Chondrocyte (in vitro differentiated cells): ENCODE measurements at regions not wholly inside any gene's neighbourhood (a gene's known extent, or its start where the extent isn't known, plus 50 kb on each side); places are given as distances from the start of the nearest gene placed in this dataset.
"Not testable (repeated sequence)": the region's sequence is repeated elsewhere in the genome, so short reads cannot be mapped to it uniquely, and the experiment has no call there.

Source experiments
- DNase-seq: peaks from one replicate; pipeline ENCODE4 v3.0.0; 2021; ENCODE audit warnings: mixed read lengths, low spot score
- H3K27ac Mint-ChIP-seq: one replicate; pipeline ENCODE4 v1.8.0; 2021; ENCODE audit warnings: mild to moderate bottlenecking, moderate library complexity, mixed read lengths; ENCODE audit not compliant: unreplicated experiment
- H3K27me3 Mint-ChIP-seq: 2 replicates; pipeline ENCODE4 v1.8.0; 2021; ENCODE audit warnings: low read depth, mixed read lengths
- H3K36me3 Mint-ChIP-seq: 2 replicates; pipeline ENCODE4 v1.8.0; 2021; ENCODE audit warnings: low read depth, mixed read lengths
- H3K4me1 Mint-ChIP-seq: 2 replicates; pipeline ENCODE4 v1.8.0; 2021; ENCODE audit warnings: low read depth, mild to moderate bottlenecking, mixed read lengths
- H3K4me3 Mint-ChIP-seq: one replicate; pipeline ENCODE4 v1.8.0; 2021; ENCODE audit warnings: mild to moderate bottlenecking, moderate library complexity, mixed read lengths; ENCODE audit not compliant: unreplicated experiment
- H3K9me3 Mint-ChIP-seq: 2 replicates; pipeline ENCODE4 v1.8.0; 2021; ENCODE audit warnings: low read depth, mixed read lengths
- TF ChIP-seq, protein P1 (sequence below): fragments of 200-600 bp; sonication (generic); IDR thresholded peaks from 2 replicates; pipeline ENCODE4 v1.5.0; 2021; ENCODE audit warnings: antibody characterized with exemption, mild to moderate bottlenecking, moderate library complexity

DNA sequence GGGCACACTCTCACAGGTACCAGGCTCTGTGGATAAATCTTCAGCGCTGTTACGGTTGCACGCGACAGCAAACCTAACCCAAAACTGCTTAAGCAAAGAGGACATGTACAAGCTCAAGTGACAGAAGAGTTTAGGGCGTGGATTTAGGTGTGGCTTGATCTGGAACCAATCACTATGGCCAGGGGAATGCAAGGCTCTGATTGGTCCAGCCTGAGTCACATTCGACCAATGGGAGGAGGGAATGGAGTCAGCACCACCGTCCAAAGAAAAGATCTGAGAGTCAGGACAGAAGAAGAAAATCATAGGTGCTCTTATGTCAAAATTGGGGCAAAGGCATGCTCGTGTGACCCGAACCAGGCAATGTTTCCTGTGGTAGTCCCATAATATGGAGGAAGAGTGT, 139.0 kb downstream of the TRIM43 start:
- Mint-ChIP-seq H3K27me3 (peaks cover 35% of the 10 kb centered on the region), H3K36me3 (no peaks in the 10 kb centered on the region), H3K9me3 (no peaks in the 10 kb centered on the region), H3K4me3 (no peak overlapping the region), H3K27ac (no peak overlapping the region), H3K4me1 (no peaks in the 10 kb centered on the region)
- DNase-seq, result no peak
- TF ChIP-seq, protein P1, sequence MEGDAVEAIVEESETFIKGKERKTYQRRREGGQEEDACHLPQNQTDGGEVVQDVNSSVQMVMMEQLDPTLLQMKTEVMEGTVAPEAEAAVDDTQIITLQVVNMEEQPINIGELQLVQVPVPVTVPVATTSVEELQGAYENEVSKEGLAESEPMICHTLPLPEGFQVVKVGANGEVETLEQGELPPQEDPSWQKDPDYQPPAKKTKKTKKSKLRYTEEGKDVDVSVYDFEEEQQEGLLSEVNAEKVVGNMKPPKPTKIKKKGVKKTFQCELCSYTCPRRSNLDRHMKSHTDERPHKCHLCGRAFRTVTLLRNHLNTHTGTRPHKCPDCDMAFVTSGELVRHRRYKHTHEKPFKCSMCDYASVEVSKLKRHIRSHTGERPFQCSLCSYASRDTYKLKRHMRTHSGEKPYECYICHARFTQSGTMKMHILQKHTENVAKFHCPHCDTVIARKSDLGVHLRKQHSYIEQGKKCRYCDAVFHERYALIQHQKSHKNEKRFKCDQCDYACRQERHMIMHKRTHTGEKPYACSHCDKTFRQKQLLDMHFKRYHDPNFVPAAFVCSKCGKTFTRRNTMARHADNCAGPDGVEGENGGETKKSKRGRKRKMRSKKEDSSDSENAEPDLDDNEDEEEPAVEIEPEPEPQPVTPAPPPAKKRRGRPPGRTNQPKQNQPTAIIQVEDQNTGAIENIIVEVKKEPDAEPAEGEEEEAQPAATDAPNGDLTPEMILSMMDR, result no peak

DNA sequence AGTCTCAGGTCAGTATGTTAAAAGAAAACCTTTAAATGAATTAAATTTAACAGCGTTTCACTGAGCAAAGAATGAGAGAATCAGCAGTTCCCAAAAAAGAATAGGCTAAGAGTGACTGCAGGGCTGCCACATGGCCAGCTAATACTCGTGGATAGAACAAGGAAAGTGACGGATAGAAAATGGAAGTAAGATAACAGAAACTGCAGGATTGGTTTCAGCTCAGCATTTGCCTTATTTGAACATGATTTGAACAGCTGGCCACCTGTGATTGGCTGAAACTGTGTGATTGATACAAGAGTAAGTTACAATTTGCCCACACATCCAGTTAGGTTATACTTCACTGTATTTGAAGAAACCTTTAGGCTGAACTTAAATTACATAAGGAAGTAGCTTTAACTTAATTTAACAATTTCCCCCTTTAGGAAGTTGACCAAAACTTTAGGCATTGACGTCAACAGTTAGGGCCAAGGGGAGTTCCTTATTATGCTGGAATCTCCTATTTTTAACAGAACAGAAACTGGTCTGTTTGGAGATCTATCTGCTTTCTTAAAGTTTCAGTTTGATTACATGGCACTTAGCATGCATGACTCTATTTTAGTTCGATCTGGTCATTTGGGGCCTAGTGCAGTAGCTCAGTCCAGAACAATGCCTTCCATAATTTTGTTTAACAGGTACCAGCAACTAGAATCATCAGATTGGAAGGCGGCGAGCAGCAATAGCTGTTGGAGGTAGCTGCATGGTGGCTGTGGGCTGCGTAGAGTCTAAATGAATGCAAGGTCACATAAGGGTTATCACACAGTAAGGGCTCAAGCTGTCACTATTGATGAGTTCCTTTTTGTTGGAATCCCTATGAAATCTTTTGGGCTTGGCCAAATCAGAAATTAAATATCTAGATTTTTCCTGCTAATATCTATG, 143.4 kb downstream of the TRIM43 start:
- no peaks in the 10 kb centered on the region for H3K4me1 Mint-ChIP-seq
- H3K27ac Mint-ChIP-seq, result no peak overlapping the region
- DNase-seq, result no peak
- H3K9me3 Mint-ChIP-seq, result peaks cover under 1% of the 10 kb centered on the region
- H3K27me3 Mint-ChIP-seq, result peaks cover 50% of the 10 kb centered on the region
- no peaks in the 10 kb centered on the region for H3K36me3 Mint-ChIP-seq
- no peak overlapping the region for H3K4me3 Mint-ChIP-seq
- TF ChIP-seq, protein P1, result no peak

DNA sequence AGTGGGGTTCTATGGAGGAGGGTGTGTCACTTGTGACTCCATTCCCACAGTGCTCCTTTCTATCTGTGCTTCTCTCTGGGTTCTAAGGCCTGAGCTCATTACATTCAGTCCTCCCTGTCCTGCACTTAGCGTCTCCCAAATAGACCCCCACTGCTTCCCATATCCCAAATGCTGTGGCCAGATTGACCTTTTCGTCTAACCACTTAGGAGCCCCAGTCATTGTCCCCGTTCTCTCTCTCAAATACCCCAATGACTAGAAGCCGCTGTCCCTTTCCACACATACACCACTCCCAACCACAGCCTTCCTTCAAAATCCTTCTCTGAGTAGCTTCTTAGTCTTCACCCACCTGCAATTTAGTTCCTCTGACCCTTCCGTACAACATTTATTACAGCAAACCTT, 146.5 kb downstream of the TRIM43 start:
- Mint-ChIP-seq H3K27me3 (peaks cover 44% of the 10 kb centered on the region), H3K36me3 (no peaks in the 10 kb centered on the region), H3K9me3 (peaks cover 7% of the 10 kb centered on the region), H3K4me1 (no peaks in the 10 kb centered on the region), H3K27ac (no peak overlapping the region), H3K4me3 (no peak overlapping the region)
- no peak for DNase-seq
- TF ChIP-seq, protein P1, result no peak

DNA sequence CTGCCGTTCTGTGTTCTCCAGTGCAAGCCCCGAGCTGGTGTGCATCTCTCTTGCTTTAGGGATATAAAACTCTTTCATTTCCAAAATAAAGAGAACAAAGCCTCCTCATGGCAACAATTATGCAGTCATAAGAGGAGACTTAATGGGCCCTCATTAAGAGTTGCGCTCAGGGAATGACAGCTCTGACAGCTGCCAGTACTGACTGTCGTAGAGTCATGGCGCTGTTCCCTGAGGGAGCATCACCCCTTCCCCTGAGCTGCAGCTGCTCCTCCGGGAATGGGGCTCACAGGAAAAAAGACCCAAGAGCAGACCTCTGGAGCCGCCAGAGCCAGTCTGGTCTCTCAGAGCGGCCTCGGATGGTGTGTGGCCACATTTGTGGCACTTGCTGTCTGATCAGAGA, 160.3 kb downstream of the TRIM43 start:
- not testable (repeated sequence) for H3K4me1 Mint-ChIP-seq, H3K36me3 Mint-ChIP-seq, H3K9me3 Mint-ChIP-seq, H3K27ac Mint-ChIP-seq, H3K4me3 Mint-ChIP-seq, DNase-seq
- peaks cover 19% of the 10 kb centered on the region for H3K27me3 Mint-ChIP-seq

DNA sequence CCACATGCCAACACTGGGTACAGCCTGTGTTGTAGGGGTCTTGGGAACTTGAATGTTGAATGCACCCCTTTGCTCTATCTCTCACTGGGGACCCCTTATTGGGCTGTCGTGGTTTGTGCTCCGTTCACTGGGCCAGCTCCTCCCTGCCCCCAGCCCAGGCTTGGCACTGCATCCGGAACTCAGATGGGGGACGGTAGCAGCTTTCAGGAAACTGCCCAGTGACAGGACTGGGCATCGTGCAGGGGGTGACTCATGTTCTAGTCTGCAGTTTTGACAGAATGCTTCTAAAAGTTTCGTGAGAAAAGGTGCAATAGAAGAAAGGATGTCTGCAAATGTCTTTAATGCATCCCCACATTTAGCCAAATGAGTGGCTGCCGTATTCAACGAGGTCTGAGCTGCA, 162.0 kb downstream of the TRIM43 start:
- not testable (repeated sequence) for DNase-seq, H3K27ac Mint-ChIP-seq, H3K36me3 Mint-ChIP-seq, H3K4me3 Mint-ChIP-seq, H3K9me3 Mint-ChIP-seq, H3K4me1 Mint-ChIP-seq
- H3K27me3 Mint-ChIP-seq, result peaks cover 15% of the 10 kb centered on the region

DNA sequence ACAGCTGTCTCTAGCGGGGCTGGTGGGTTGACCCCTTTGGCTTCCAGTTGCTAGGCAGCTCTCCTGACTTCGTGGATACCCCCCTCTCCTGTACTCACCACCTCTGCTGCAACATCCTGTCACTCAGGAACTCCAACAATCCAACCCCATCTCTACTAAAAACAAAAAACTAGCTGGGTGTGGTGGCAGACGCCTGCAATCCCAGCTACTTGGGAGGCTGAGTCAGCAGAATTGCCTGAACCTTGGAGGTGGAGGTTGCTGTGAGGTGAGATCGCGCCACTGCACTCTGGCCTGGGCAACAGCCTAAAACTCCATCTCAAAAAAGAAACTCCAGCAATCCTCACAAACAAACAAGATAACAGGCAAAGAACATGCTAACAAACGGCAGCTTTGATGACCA, 162.4 kb downstream of the TRIM43 start:
- not testable (repeated sequence) for H3K4me3 Mint-ChIP-seq, DNase-seq, H3K27ac Mint-ChIP-seq, H3K36me3 Mint-ChIP-seq, H3K9me3 Mint-ChIP-seq, H3K4me1 Mint-ChIP-seq
- peaks cover 15% of the 10 kb centered on the region for H3K27me3 Mint-ChIP-seq

DNA sequence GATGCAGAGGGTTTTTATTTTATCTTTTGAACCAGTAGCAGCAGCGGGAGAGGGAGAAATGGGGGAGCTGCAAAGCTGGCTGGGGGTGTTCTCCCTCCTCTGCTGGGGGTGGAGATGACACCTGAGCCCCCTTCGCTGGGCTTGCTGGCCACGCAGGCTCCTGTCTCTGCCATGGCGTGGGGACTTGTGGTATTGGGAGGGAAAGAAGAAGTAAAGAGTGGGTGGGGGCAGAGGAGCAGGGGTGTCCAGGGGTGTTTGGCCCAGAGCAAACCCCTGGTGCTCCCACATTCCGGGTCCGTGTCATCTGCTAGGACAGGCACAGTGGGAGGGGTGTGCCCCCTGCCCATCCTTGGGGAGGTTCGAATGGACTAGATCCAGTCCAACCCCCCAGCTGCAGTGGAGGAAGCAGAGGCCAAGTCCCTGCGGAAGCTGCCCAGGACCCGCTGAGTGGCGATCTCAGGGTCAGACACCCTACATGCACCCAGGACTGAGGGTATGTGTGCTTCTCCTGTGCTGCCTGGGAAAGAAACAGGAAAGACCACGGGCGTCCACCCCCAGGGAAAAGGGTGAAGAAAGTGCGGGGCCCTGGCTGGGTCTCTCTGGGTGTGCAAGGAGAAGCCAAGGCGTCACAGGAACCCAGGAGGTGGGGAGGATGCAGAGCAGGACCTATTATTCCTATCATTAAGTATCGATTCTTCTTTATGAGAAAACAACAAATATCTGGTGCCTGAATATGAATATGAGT, 163.2 kb downstream of the TRIM43 start:
- not testable (repeated sequence) for H3K9me3 Mint-ChIP-seq, H3K27ac Mint-ChIP-seq, H3K4me3 Mint-ChIP-seq, DNase-seq, H3K36me3 Mint-ChIP-seq, H3K4me1 Mint-ChIP-seq
- H3K27me3 Mint-ChIP-seq, result peaks cover 11% of the 10 kb centered on the region

DNA sequence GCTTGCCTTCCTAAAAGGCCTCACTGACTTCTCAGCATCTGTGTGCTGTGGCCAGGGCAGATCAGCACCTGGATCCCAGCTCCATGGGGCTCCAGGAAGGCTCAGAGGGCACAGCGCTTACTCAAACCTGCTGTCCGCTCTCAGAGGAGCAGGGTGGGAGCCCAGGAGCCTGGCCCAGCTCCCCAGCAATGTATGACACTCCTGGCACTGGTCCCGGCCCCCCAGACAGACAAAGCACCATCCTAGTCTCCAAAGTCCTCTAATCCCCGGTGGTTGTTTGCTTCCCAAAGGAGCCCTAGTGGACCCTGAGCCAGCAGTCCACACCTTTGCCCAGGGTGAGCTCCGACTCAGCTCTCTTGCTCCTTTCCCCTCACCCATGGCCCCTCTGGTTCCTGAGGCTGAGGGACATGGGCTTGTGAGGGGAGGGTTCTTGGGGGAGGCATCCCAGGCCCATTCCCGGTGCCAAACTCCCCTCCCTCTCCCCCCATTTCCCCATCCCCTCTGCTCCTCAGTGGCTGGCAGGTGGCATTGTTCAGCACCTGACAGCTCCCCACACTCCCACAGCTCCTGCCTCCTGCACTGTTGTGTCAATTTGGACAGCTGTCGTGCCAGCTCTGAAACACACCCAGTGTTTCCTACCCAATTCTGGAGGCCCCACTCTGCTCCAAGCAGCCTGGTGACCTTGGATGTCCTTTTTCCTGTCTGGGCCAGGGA, 164.3 kb downstream of the TRIM43 start:
- peaks cover 10% of the 10 kb centered on the region for H3K27me3 Mint-ChIP-seq
- H3K27ac Mint-ChIP-seq, DNase-seq, H3K9me3 Mint-ChIP-seq, H3K4me3 Mint-ChIP-seq, H3K36me3 Mint-ChIP-seq, H3K4me1 Mint-ChIP-seq: not testable (repeated sequence)
